CD4-positive, alpha-beta T cell (primary cell): ENCODE measurements at regions not wholly inside any gene's neighbourhood (a gene's known extent, or its start where the extent isn't known, plus 50 kb on each side); places are given as distances from the start of the nearest gene placed in this dataset.

Source experiments
- ATAC-seq: fragments of 200-7000 bp; cut with Tn5 transposase; one replicate; pipeline ENCODE4 v1.10.0; 2022; ENCODE audit warnings: mild to moderate bottlenecking; ENCODE audit not compliant: poor library complexity
- CTCF ChIA-PET: fragments of 350-600 bp; sonication (Branson Sonifier 250); formaldehyde crosslinking; loops from one replicate; lab custom pipeline; 2021; ENCODE audit warnings: antibody characterized with exemption, inconsistent platforms; lab: Charles Lee
- POLR2A ChIA-PET: fragments of 350-600 bp; sonication (Branson Sonifier 250); formaldehyde crosslinking; loops from one replicate; lab custom pipeline; 2021; ENCODE audit warnings: antibody characterized with exemption, inconsistent platforms; lab: Charles Lee
- DNase-seq, 14 experiments: peaks; one replicate each; pipeline ENCODE4 v3.0.0-alpha.2; 2013 to 2020; ENCODE audit warnings: mixed read lengths in 2 of 14
- H3K27ac ChIP-seq, 2 donors: one replicate each; pipeline versions ENCODE4 v1.5.1 to v1.7.0; 2013; ENCODE audit warnings: low read length in 2 of 2, low read depth in 1 of 2, mild to moderate bottlenecking in 1 of 2
- H3K27me3 ChIP-seq, 2 experiments: 1 replicate in 1 of 2; 2 replicates in 1 of 2; pipeline versions ENCODE4 v1.6.1 to v1.7.0; 2013; ENCODE audit warnings: low read length in 2 of 2, control low read depth in 1 of 2, mild to moderate bottlenecking in 1 of 2, moderate library complexity in 1 of 2; ENCODE audit not compliant: insufficient read depth in 2 of 2, control insufficient read depth in 1 of 2
- H3K36me3 ChIP-seq: one replicate; pipeline ENCODE4 v1.6.1; 2013; ENCODE audit warnings: low read length, control low read depth; ENCODE audit not compliant: insufficient read depth
- H3K4me1 ChIP-seq: one replicate; pipeline ENCODE4 v1.6.1; 2013; ENCODE audit warnings: low read length, control low read depth; ENCODE audit not compliant: insufficient read depth
- H3K4me3 ChIP-seq: one replicate; pipeline ENCODE4 v1.5.1; 2013; ENCODE audit warnings: mild to moderate bottlenecking, low read length, moderate library complexity
- H3K9me3 ChIP-seq, 2 experiments: 1 replicate in 1 of 2; 2 replicates in 1 of 2; pipeline versions ENCODE4 v1.6.1 to v1.7.0; 2013; ENCODE audit warnings: low read length in 2 of 2, mild to moderate bottlenecking in 2 of 2, control low read depth in 1 of 2, moderate library complexity in 1 of 2; ENCODE audit not compliant: control insufficient read depth in 1 of 2, insufficient read depth in 1 of 2
- H3K27ac Mint-ChIP-seq: one replicate; pipeline ENCODE4 v1.8.0; 2020; ENCODE audit warnings: mixed read lengths
- H3K27me3 Mint-ChIP-seq: one replicate; pipeline ENCODE4 v1.8.0; 2021; ENCODE audit warnings: mixed read lengths
- H3K36me3 Mint-ChIP-seq: one replicate; pipeline ENCODE4 v1.8.0; 2021; ENCODE audit warnings: low read depth, mixed read lengths
- H3K4me1 Mint-ChIP-seq: one replicate; pipeline ENCODE4 v1.8.0; 2021; ENCODE audit warnings: low read depth, mixed read lengths
- H3K4me3 Mint-ChIP-seq: one replicate; pipeline ENCODE4 v1.8.0; 2020; ENCODE audit warnings: mild to moderate bottlenecking, mixed read lengths
- H3K9me3 Mint-ChIP-seq: one replicate; pipeline ENCODE4 v1.8.0; 2020; ENCODE audit warnings: mixed read lengths
- CTCF ChIP-seq: fragments of 200-600 bp; IDR thresholded peaks from one replicate; pipeline ENCODE4 v1.8.0; 2022; ENCODE audit warnings: antibody characterized with exemption, mild to moderate bottlenecking
- intact Hi-C, 2 experiments: fragments of 100-400 bp; cut with DNase I in 1 of 2; cut with micrococcal nuclease in 1 of 2; formaldehyde crosslinking; loops; one replicate each; pipeline versions ENCODE4 v1.15.1 to v1.9.0; 2023 to 2025; cut with DNase I, micrococcal nuclease

DNA sequence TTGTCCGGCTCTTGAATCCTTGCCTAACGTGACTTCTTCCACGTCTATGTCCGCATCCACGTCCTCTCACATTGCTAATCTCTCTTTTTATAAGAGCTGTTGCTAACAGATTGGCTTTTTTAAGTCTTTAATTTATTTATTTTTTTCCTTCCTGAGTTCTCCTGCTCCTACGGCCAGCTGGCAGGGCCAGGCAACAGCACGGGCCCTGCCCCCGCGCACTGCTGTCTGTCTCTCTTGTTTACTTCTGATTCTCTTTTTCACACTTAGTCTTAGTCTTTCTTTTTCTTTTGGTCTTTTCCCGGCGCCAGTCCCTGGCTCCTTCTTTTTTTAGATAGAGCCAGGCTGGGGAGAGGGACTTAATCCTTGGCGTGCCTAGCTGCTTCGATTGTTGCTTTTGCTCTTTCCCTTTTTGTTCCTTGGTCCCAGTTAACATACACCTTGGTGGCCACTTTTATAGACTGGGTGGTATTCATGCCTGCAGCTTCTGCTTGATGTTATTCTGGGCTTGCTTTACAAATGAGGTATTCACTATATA lies 53.2 kb upstream of the RBMX start:
- ChIA-PET CTCF (interaction anchor here (0.6 kb wide), 1 partner anchor 772 kb away, joined by 3 read pairs; no protein-coding TSS in a partner anchor), POLR2A (no interaction called here)
- Histone ChIP-seq H3K36me3 (no peaks in the 10 kb centered on the region), H3K4me3 (no peak overlapping the region), H3K27me3 (no peaks in the 10 kb centered on the region), H3K4me1 (peaks cover 5% of the 10 kb centered on the region), H3K9me3 (no peaks in the 10 kb centered on the region), H3K27ac (no peak overlapping the region)
- H3K4me3 Mint-ChIP-seq: no peak overlapping the region
- H3K4me1 Mint-ChIP-seq: peaks cover 5% of the 10 kb centered on the region
- H3K27me3 Mint-ChIP-seq: no peaks in the 10 kb centered on the region
- no peak for ATAC-seq
- DNase-seq: no peak
- no peaks in the 10 kb centered on the region for H3K9me3 Mint-ChIP-seq
- no peak overlapping the region for H3K27ac Mint-ChIP-seq
- no peaks in the 10 kb centered on the region for H3K36me3 Mint-ChIP-seq
- intact Hi-C loops: no loop called here
- no peak for TF ChIP-seq CTCF

GRCh38 chrX:136931661-136932060 lies 51.1 kb upstream of the RBMX start:
- CTCF ChIA-PET: interaction anchor here (0.7 kb wide), 1 partner anchor 348 kb away, joined by 3 read pairs; no protein-coding TSS in a partner anchor
- Histone ChIP-seq H3K9me3 (no peaks in the 10 kb centered on the region), H3K4me3 (no peak overlapping the region), H3K36me3 (no peaks in the 10 kb centered on the region), H3K27me3 (no peaks in the 10 kb centered on the region), H3K4me1 (peaks cover 5% of the 10 kb centered on the region), H3K27ac (no peak overlapping the region)
- POLR2A ChIA-PET: interaction anchor here (0.6 kb wide), 1 partner anchor 107 kb away, joined by 4 read pairs; no protein-coding TSS in a partner anchor
- no peaks in the 10 kb centered on the region for H3K36me3 Mint-ChIP-seq
- DNase-seq: no peak
- intact Hi-C loops: no loop called here
- ATAC-seq: no peak
- H3K27ac Mint-ChIP-seq: no peak overlapping the region
- H3K4me1 Mint-ChIP-seq: peaks cover 5% of the 10 kb centered on the region
- no peaks in the 10 kb centered on the region for H3K27me3 Mint-ChIP-seq
- no peak overlapping the region for H3K4me3 Mint-ChIP-seq
- TF ChIP-seq CTCF: no peak
- H3K9me3 Mint-ChIP-seq: no peaks in the 10 kb centered on the region
